ENCODE measurements at regions not wholly inside any gene's neighbourhood (a gene's known extent, or its start where the extent isn't known, plus 50 kb on each side); places are given as distances from the start of the nearest gene placed in this dataset.

GRCh38 chr15:96767703-96768434, 437.4 kb downstream of the NR2F2 start:
- TF ChIP-seq TARDBP (IDR thresholded peaks at IDR 0.05) (no peak), BHLHE40 (IDR thresholded peaks at IDR 0.05; ENCODE audit: borderline replicate concordance) (no peak), NFRKB (IDR thresholded peaks at IDR 0.05) (no peak), SP1 (IDR thresholded peaks at IDR 0.05) (no peak), FOXM1 (IDR thresholded peaks at IDR 0.05; ENCODE audit: borderline replicate concordance) (no peak), ZNF384 (IDR thresholded peaks at IDR 0.05) (no peak), ELF4 (IDR thresholded peaks at IDR 0.05) (no peak), FOXA1 (IDR thresholded peaks at IDR 0.05) (no peak)

All from HEK293T (cell line).